Urinary bladder (tissue), 3 donors: ENCODE measurements at regions not wholly inside any gene's neighbourhood (a gene's known extent, or its start where the extent isn't known, plus 50 kb on each side); places are given as distances from the start of the nearest gene placed in this dataset.

ENCODE experiments used
- DNase-seq: peaks from one replicate; pipeline ENCODE4 v3.0.0-alpha.2; 2015; ENCODE audit errors: extremely low spot score
- H3K27ac ChIP-seq: one replicate; pipeline ENCODE4 v1.5.1; 2013; ENCODE audit warnings: low read depth, mild to moderate bottlenecking, moderate library complexity
- H3K36me3 ChIP-seq: one replicate; pipeline ENCODE4 v1.6.1; 2013; ENCODE audit warnings: mild to moderate bottlenecking, moderate library complexity; ENCODE audit not compliant: insufficient read depth
- H3K4me1 ChIP-seq: one replicate; pipeline ENCODE4 v1.6.1; 2013; ENCODE audit warnings: mild to moderate bottlenecking, moderate library complexity; ENCODE audit not compliant: insufficient read depth
- H3K4me3 ChIP-seq: one replicate; pipeline ENCODE4 v1.5.1; 2013; ENCODE audit warnings: low read depth, low read length
- WGBS: extraction: QIAGEN DNeasy Blood & Tissue Kit; methylation state at CpG from one replicate; pipeline ENCODE4 v1.1.7; 2013; 5-methylcytosine and 5-hydroxymethylcytosine counted together
- donor health status: healthy with polysubstance abuse.
- donor health status: healthy.

DNA sequence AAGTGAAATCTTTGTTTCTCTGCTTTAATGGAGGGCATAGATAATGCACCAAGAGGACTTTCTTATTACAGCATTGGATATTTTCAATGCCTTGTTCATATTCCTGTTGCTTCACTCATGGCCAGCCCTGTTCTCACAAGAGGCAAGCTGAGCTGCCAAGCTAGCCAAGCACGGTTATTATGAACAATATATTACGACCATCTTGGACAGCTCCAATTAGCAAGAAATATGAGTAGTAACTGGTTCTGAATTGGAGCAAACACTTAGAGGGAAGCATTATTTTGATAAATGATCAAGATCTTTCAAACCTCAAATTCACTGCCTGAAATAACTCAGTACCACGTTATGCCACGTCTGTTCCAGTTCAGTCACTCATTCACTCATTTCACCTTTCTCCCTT, 159.8 kb downstream of the SETD4 start:
- Histone ChIP-seq H3K36me3 (no peaks in the 10 kb centered on the region), H3K4me1 (no peaks in the 10 kb centered on the region), H3K4me3 (no peak overlapping the region), H3K27ac (no peak overlapping the region)
- no peak for DNase-seq
- WGBS: 63% methylated on average over 4 of the region's 4 CpGs

DNA sequence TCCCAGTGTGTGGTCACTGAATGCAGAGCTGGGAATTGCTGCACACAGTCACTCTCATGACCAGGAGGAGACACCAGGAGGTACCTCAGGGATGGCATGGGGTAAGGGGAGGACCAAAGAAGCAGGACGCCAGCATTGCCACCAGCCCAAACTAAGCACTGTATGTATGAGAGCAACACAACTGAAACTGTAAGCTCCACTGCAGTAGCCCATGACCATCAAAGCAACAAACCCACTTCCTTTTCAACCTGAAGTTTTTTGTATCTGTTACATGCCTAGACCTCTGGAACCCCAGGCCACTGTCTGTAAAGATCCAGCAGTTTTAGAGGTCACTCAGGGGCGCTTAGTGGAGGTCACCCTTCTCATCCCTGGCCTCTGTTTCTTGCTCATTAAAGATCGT, 164.3 kb downstream of the SETD4 start:
- Histone ChIP-seq H3K4me1 (no peaks in the 10 kb centered on the region), H3K4me3 (no peak overlapping the region), H3K36me3 (no peaks in the 10 kb centered on the region), H3K27ac (no peak overlapping the region)
- WGBS: 81% methylated on average over 3 of the region's 3 CpGs
- DNase-seq: no peak

DNA sequence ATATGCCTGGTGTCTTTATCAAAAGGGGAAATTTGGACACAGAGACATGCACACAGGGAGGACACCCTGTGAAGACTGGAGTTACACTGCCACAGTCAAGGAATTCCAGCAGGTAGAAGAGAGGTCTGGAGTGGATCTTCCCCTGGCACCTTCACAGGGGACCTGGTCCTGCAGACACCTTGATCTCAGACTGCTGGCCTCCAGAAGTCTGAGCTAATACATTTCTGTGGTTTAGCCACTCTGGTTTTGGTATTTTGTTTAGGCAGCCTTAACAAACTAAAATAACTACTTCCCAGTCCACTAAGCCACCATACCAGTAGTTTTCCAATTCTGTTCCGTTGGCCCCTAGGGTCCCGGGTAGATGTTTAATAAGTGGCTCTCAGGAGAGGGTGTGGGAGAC, 164.7 kb downstream of the SETD4 start:
- H3K27ac ChIP-seq: no peak overlapping the region
- no peaks in the 10 kb centered on the region for H3K4me1 ChIP-seq
- no peak for DNase-seq
- WGBS: 91% methylated on average over 2 of the region's 2 CpGs
- H3K4me3 ChIP-seq: no peak overlapping the region
- no peaks in the 10 kb centered on the region for H3K36me3 ChIP-seq

DNA sequence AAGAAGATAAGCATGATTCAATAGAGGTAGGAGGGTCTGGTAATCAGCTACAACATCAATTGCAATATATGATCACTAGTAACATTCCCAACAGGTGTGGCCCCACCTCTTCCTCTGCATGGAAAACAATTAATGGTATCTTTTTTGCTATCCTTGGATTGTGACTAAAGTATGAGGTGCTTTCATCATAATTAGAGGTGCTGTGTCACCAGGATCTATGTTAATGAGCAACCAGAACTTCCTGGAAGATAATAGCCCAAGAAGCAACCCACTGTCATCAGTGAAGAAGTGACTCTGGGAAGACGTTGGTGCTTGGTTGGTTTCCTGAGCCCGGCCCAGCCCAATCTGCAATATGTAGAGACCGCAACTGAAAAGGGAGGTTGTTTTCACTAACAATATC, 167.2 kb downstream of the SETD4 start:
- WGBS: 89% methylated on average over 3 of the region's 3 CpGs
- DNase-seq: no peak
- no peak overlapping the region for H3K27ac ChIP-seq
- H3K36me3 ChIP-seq: no peaks in the 10 kb centered on the region
- H3K4me1 ChIP-seq: no peaks in the 10 kb centered on the region
- H3K4me3 ChIP-seq: no peak overlapping the region

DNA sequence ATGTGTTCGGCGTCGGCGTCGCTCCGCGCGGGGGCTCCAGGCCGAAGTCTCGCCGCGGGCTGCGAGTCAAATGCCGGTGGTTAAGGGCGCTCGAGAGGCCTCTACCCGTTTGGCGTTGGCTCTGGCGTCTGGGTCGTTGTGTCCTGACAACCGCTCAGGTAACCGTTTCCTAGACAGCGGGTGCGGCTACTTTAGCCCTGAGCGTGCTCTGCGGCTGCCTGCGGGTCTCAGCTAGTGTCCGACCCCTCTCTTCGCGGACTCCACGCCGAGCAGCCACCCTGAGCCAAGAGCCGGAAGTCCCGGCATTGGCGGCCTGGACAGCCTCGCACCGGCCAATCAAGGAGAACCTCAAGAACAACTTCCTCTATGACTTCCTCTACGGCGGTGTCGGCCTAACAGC, 173.4 kb downstream of the SETD4 start:
- DNase-seq: no peak
- Histone ChIP-seq H3K4me3 (no peak overlapping the region), H3K4me1 (no peaks in the 10 kb centered on the region), H3K36me3 (no peaks in the 10 kb centered on the region), H3K27ac (no peak overlapping the region)
- WGBS: 96% methylated on average over 40 of the region's 40 CpGs

DNA sequence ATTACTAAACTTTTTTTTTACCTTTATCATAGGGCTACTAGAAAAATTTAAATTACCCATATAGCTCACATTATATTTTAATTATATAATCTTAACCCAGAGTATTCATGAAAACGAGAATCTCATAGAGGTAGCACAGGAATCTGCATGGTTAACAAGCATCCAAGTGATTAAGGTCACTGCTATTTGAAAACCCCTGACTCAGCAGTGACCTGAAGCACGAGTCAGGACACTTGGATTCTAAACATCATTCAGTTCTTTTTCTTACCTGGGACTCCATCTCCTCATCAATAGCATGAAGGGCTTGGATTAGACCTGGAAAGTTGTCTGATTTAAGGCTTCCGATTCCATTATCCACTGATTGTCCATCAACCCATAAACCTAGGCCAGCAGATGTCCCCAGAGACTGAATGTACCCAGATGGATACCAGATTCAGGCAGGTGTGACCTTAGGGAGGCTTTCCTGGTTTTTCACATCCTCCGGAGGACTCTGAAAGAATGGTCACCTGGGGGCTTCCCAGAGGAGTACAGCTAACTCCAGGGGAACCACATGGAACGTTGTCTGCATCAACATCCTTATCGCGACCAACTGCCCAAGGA, 174.3 kb downstream of the SETD4 start:
- no peak overlapping the region for H3K4me3 ChIP-seq
- DNase-seq: no peak
- H3K4me1 ChIP-seq: no peaks in the 10 kb centered on the region
- H3K27ac ChIP-seq: no peak overlapping the region
- 87% methylated on average over 7 of the region's 7 CpGs for WGBS
- no peaks in the 10 kb centered on the region for H3K36me3 ChIP-seq

DNA sequence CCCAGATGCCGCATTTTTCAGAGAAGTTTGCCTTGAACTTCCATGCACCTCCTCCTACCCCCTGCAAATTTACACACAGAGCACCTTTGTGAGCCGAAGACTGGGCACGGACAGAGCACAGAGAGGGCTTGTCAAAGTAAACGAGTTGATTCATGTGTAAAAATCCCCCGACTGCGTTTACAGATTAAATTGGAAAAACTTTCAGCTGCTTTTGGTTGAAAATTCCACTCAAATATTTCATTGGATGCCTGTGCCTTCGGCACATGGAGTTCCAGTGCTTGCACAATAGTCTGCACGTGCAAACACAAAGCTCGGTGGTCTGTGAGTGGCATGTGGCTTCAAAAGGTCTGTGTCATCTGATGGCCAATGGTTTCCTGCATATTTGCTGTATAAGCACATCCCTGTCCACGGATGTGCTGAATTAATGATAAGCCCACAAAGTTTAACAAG, 177.5 kb downstream of the SETD4 start:
- DNase-seq: no peak
- Histone ChIP-seq H3K4me1 (no peaks in the 10 kb centered on the region), H3K36me3 (no peaks in the 10 kb centered on the region), H3K4me3 (no peak overlapping the region), H3K27ac (no peak overlapping the region)
- WGBS: 22% methylated on average over 10 of the region's 10 CpGs

DNA sequence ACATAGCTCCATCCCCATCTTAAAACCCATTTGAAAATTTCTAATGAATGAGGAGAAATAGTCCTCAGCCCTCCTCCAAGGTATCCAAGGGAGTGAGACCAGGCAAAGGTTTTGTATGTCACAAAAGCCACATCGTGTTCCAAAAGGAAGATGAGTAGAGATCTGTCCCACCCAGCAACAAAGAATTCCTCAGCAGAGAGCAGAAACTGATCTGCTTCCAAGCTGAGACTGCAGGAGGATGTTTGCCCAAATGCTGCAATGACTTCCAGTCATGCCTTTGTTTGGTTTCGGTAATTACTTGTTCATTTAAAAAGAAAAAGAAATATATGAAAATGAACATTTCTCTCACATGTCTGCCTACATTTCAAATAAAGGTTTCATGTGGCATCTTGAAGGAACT, 186.9 kb downstream of the SETD4 start:
- no peak for DNase-seq
- no peak overlapping the region for H3K4me3 ChIP-seq
- no peaks in the 10 kb centered on the region for H3K36me3 ChIP-seq
- 39% methylated on average over 2 of the region's 2 CpGs for WGBS
- H3K4me1 ChIP-seq: no peaks in the 10 kb centered on the region
- no peak overlapping the region for H3K27ac ChIP-seq

DNA sequence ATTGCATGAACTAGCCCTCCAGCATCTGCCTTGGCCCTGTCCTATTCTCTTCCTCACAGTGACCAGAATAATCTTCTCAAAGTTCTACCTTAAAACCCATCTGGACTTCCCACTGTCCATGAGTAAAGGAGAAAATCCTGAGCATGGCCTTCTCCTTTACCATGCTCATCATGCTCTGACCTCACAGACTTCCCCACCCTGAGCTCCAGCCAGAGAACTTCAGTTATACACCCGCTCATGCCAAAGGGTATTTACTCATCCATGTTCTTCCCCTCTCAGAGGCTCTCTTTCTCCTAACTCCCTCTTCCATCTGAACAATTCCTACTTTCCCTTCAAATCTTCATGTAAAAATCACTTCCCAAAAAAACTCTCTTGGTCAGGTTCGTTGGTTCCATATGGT, 188.4 kb downstream of the SETD4 start:
- Histone ChIP-seq H3K27ac (no peak overlapping the region), H3K4me3 (no peak overlapping the region), H3K36me3 (no peaks in the 10 kb centered on the region), H3K4me1 (no peaks in the 10 kb centered on the region)
- DNase-seq: no peak
- WGBS: 86% methylated on average over 2 of the region's 2 CpGs

DNA sequence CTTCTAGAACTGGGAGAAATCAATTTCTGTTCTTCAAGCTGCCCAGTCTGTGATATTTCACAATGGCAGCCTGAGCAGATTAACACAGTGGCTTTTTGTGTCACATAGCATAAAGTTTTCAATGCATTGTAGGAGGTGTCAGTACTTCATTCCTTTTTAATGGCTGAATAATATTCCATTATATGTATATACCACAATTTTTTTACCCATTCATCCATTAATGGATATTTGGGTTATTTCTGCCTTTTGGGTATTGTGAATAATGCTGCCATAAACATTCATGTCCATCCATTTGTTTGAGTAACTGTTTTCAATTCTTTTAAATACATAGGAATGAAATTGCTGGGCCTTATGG, 191.5 kb downstream of the SETD4 start:
- Histone ChIP-seq H3K4me1 (no peaks in the 10 kb centered on the region), H3K4me3 (no peak overlapping the region), H3K36me3 (no peaks in the 10 kb centered on the region), H3K27ac (no peak overlapping the region)
- no peak for DNase-seq

DNA sequence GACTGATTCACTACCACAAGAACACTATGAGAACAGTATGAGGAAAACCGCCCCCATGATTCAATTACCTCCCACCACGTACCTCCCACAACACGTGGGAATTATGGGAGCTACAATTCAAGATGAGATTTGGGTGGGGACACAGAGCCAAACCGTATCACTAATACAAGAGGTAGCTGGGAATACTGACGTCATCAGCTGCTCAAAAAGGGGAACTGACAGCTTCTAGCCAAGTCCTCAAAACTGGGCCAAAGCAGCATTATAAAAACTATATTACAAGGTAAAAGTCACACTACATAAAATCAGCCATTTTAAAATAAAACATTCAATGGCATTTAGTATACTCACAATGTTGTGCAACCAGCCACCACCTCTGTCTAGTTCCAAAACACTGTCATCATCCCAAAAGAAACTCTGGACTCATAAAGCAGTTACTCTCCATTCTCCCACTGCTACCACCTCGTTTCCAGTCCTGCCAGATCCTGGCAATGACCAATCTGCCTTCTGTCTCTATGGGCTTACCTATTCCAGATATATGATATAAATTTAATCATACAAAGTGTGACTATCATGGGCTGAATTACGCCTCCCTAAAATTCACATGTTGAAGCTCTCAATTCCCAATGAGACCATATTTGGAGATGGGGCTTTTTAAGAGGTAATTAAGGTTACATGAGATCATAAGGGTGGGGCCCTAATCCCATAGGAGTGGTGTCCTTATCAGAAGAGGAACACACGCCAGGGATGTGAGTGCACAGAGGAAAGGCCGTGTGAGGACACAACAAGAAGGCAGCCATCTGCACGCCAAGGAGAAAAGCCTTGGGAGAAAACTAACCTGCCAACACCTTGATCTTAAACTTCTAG, 192.1 kb downstream of the SETD4 start:
- Histone ChIP-seq H3K27ac (no peak overlapping the region), H3K4me1 (no peaks in the 10 kb centered on the region), H3K4me3 (no peak overlapping the region), H3K36me3 (no peaks in the 10 kb centered on the region)
- no peak for DNase-seq
- WGBS: 80% methylated on average over 10 of the region's 10 CpGs

DNA sequence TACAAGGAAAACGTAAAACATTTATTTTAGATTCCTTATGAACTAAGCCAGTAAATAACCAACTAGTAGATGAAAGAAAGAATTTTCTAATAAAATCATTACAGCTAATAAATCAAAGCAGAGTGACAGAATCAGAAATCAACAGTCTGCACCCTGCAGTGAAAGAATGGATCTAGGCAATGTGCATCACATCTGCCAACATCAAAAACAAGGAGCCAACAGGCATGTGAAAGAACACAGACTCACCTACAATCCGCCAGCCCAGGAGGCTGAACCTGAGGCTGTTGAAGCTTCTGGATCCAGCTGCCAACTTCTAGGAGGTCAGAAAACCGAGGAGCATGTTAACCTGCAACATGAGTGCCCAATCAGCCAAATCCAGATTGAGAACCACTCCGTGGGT, 196.3 kb downstream of the SETD4 start:
- Histone ChIP-seq H3K4me3 (no peak overlapping the region), H3K4me1 (no peaks in the 10 kb centered on the region), H3K27ac (no peak overlapping the region), H3K36me3 (no peaks in the 10 kb centered on the region)
- WGBS: 50% methylated on average over 4 of the region's 4 CpGs
- no peak for DNase-seq

DNA sequence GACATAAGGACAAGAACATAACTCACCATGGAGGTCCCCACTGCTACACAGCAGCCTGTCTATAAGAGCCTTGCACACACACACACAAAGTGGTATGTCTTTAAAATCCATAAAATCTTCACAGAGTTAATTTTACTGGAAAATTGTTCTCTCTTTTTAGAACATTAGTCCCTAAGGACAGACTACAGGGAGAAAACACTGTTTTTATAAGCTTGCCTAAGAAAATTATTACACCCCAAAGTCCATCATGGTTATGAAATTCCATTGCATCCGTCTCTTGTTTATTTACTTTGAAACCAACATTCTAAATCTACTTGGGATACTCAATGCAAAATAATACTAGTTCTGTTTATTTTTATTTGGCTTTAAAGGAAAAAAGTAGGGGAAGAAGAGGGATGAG, 197.4 kb downstream of the SETD4 start:
- no peaks in the 10 kb centered on the region for H3K4me1 ChIP-seq
- WGBS: 43% methylated on average over 1 of the region's 1 CpG

DNA sequence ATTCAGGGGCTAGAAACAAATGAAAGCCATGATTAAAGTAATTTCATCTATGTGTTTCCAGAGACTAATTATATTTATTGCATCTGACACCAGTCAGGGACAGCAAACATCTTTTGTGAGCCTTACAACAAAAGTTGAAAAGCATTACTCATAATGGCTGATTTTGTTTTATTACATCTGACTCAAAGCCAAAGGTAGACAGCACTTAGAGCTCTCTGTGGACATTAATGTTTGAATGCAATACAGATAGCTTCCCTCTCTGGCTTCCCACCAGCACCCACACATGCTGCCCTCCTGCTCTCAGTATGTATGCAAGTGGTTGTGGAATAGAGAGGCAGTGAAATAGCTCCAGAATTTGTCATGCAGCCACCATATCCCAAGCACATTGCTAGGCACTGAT, 198.7 kb downstream of the SETD4 start:
- Histone ChIP-seq H3K36me3 (no peaks in the 10 kb centered on the region), H3K4me3 (no peak overlapping the region), H3K4me1 (no peaks in the 10 kb centered on the region), H3K27ac (no peak overlapping the region)
- no peak for DNase-seq

More for the DNA sequence above, 197.4 kb downstream of the SETD4 start:
- Histone ChIP-seq H3K27ac (no peak overlapping the region), H3K36me3 (no peaks in the 10 kb centered on the region), H3K4me3 (no peak overlapping the region)
- DNase-seq: no peak
